Thyroid gland (tissue), 4 donors: ENCODE measurements at regions not wholly inside any gene's neighbourhood (a gene's known extent, or its start where the extent isn't known, plus 50 kb on each side); places are given as distances from the start of the nearest gene placed in this dataset.

Source experiments
- CTCF ChIP-seq, 6 experiments: fragments of 200-600 bp in 3 of 6; fragments of 450-650 bp in 3 of 6; sonication (generic) in 3 of 6; IDR thresholded peaks; one replicate each; pipeline ENCODE4 v1.5.1; 2016 to 2019; ENCODE audit warnings: antibody characterized with exemption in 6 of 6, mild to moderate bottlenecking in 2 of 6, inconsistent platforms in 1 of 6, moderate library complexity in 1 of 6
- POLR2A ChIP-seq, 2 donors: fragments of 450-650 bp; IDR thresholded peaks; one replicate each; pipeline ENCODE4 v1.6.1; 2017; ENCODE audit warnings: antibody characterized with exemption in 2 of 2, mild to moderate bottlenecking in 2 of 2, moderate library complexity in 1 of 2

DNA sequence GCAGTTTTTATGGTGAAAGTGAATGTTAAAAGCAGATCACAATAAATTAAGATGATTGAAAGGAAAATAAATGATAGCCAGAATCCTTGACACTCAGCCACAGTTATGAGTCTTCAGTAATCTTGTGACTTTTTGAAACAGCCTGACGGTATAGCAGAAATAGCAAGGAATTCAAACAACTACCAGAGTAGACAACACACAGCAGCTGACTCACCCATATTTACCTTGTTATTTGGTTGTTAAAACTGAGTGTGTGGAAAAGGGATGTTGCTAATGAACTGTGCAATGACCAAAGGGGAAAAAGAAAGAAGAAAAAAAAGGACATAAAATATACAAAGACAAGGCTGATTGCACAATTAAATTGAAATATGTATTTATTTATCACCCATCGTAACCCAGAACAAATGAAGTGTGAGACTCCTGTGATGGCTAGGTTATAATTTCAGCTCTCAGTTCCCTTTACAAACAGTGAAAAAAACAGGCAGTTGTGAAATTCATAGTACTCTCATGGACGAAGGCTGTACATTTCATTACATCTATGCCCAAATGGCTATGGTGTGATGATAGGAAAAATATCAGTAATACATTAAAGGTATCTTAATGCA is 1023.0 kb upstream of the SORCS1 start:
- TF ChIP-seq CTCF (IDR thresholded peaks at IDR 0.05) (no peak), POLR2A (IDR thresholded peaks at IDR 0.05) (no peak)
